ENCODE measurements at regions not wholly inside any gene's neighbourhood (a gene's known extent, or its start where the extent isn't known, plus 50 kb on each side); places are given as distances from the start of the nearest gene placed in this dataset.

GRCh38 chr12:92403210-92404175, 257.8 kb upstream of the BTG1 start:
- POLR2A ChIA-PET (ENCODE audit: partially characterized antibody) = interaction anchor here (0.6 to 16.5 kb wide), 38 partner anchors 8 to 1168 kb away, joined by 3 to 630 read pairs (median 4); partner anchors contain the start of gene BTG1
- peaks cover 0 to 7% of the 10 kb centered on the region in 2 donors for H3K36me3 Mint-ChIP-seq
- no peak overlapping the region for H3K4me3 ChIP-seq (ENCODE audit: low read length in 2 of 2)

DNA sequence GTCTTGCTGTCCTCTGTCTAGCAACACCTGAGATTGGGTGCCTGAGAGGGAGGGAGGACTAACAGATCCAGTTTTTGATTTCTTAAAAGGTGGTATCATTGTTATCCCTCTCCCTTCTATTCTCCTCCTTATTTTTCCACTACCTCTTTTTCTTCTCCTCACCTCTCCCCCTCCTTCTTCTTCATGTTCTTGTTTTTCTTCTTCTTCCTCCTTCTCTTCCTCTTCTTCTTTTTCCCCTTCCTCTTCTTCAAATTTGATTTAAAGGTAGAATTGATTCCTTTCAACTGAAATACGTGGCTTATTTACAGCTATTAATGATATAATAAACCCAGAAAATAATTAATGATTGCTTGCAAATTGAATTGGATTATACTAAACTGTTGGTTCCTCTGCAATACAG, 256.8 kb upstream of the BTG1 start:
- H3K36me3 Mint-ChIP-seq = peaks cover 0 to 5% of the 10 kb centered on the region in 2 donors
- peaks cover 0 to 5% (median 0%) of the 10 kb centered on the region in 8 donors for H3K9me3 Mint-ChIP-seq
- H3K9me3 ChIP-seq (ENCODE audit: control insufficient read depth in 1 of 2, low read length in 2 of 2) = no peaks in the 10 kb centered on the region
- peaks cover 85% of the 10 kb centered on the region for H3K4me1 ChIP-seq (ENCODE audit: insufficient read depth, low read length)
- peak overlapping the region; percentile 41 for H3K27ac ChIP-seq (ENCODE audit: low read depth, low read length)
- H3K4me1 Mint-ChIP-seq = peaks cover 73 to 95% (median 86%) of the 10 kb centered on the region in 4 donors
- no peaks in the 10 kb centered on the region for H3K36me3 ChIP-seq (ENCODE audit: insufficient read depth, low read length)
- H3K27me3 ChIP-seq (ENCODE audit: insufficient read depth, low read length) = no peaks in the 10 kb centered on the region
- ChIA-PET POLR2A (ENCODE audit: partially characterized antibody) (interaction anchor here (0.6 to 16.5 kb wide), 9 partner anchors 22 to 268 kb away, joined by 3 to 630 read pairs (median 7); partner anchors contain the start of gene BTG1), CTCF (ENCODE audit: partially characterized antibody) (interaction anchor here (1.3 to 1.8 kb wide), 2 partner anchors 39 to 194 kb away, joined by 6 read pairs; no protein-coding TSS in a partner anchor)
- DNase-seq = no peak
- H3K27me3 Mint-ChIP-seq = no peaks in the 10 kb centered on the region
- H3K27ac Mint-ChIP-seq = peak overlapping the region; percentile 90 to 99 (median 96)
- H3K4me3 ChIP-seq (ENCODE audit: low read length in 2 of 2) = no peak overlapping the region
- intact Hi-C loops (cut with micrococcal nuclease) = loop anchor here (5.0 kb wide), 2 partner anchors 155 to 370 kb away; no protein-coding TSS in a partner anchor
- H3K4me3 Mint-ChIP-seq = peak overlapping the region in 4 of 8 donors; percentile 2 to 75 (median 64)

More at GRCh38 chr12:92403210-92404175, 257.8 kb upstream of the BTG1 start:
- CTCF ChIA-PET (ENCODE audit: partially characterized antibody) = interaction anchor here (0.6 to 8.0 kb wide), 13 partner anchors 24 to 1021 kb away, joined by 3 to 91 read pairs (median 4); partner anchors contain the start of gene BTG1
- Histone ChIP-seq H3K27ac (ENCODE audit: low read depth, low read length) (peak overlapping the region; percentile 68), H3K4me1 (ENCODE audit: insufficient read depth, low read length) (peaks cover 85% of the 10 kb centered on the region), H3K9me3 (ENCODE audit: control insufficient read depth in 1 of 2, low read length in 2 of 2) (no peaks in the 10 kb centered on the region), H3K36me3 (ENCODE audit: insufficient read depth, low read length) (no peaks in the 10 kb centered on the region), H3K27me3 (ENCODE audit: insufficient read depth, low read length) (no peaks in the 10 kb centered on the region)
- Mint-ChIP-seq H3K27me3 (no peaks in the 10 kb centered on the region), H3K4me3 (peak overlapping the region; percentile 26 to 83 (median 68)), H3K27ac (peak overlapping the region; percentile 86 to 99 (median 96)), H3K9me3 (peaks cover 0 to 8% (median 5%) of the 10 kb centered on the region in 8 donors), H3K4me1 (peaks cover 74 to 95% (median 86%) of the 10 kb centered on the region in 4 donors)
- DNase-seq = peak; percentile 74 to 86 (median 81)
- intact Hi-C loops (cut with micrococcal nuclease) = loop anchor here (1.0 to 5.0 kb wide), 5 partner anchors 43 to 371 kb away; no protein-coding TSS in a partner anchor

GRCh38 chr12:92400006-92400405, 254.4 kb upstream of the BTG1 start:
- Histone ChIP-seq H3K9me3 (ENCODE audit: control insufficient read depth in 1 of 2, low read length in 2 of 2) (no peaks in the 10 kb centered on the region), H3K4me3 (ENCODE audit: low read length in 2 of 2) (no peak overlapping the region), H3K4me1 (ENCODE audit: insufficient read depth, low read length) (peaks cover 100% of the 10 kb centered on the region), H3K36me3 (ENCODE audit: insufficient read depth, low read length) (no peaks in the 10 kb centered on the region), H3K27ac (ENCODE audit: low read depth, low read length) (peak overlapping the region; percentile 72), H3K27me3 (ENCODE audit: insufficient read depth, low read length) (no peaks in the 10 kb centered on the region)
- Mint-ChIP-seq H3K4me1 (peaks cover 85 to 100% (median 96%) of the 10 kb centered on the region in 4 donors), H3K27ac (peak overlapping the region; percentile 93 to 98 (median 97)), H3K27me3 (no peaks in the 10 kb centered on the region), H3K9me3 (peaks cover 0 to 12% (median 3%) of the 10 kb centered on the region in 8 donors), H3K4me3 (peak overlapping the region in 7 of 8 donors; percentile 51 to 81 (median 75)), H3K36me3 (peaks cover 6 to 8% of the 10 kb centered on the region in 2 donors)
- DNase-seq = no peak
- intact Hi-C loops (cut with micrococcal nuclease) = loop anchor here (5.0 kb wide), 2 partner anchors 157 to 368 kb away; no protein-coding TSS in a partner anchor
- ChIA-PET CTCF (ENCODE audit: partially characterized antibody) (interaction anchor here (1.3 to 3.3 kb wide), 2 partner anchors 255 to 409 kb away, joined by 3 to 14 read pairs; partner anchors contain the start of gene BTG1), POLR2A (ENCODE audit: partially characterized antibody) (interaction anchor here (1.5 to 16.5 kb wide), 4 partner anchors 14 to 255 kb away, joined by 4 to 630 read pairs (median 13); partner anchors contain the start of gene BTG1)

DNA sequence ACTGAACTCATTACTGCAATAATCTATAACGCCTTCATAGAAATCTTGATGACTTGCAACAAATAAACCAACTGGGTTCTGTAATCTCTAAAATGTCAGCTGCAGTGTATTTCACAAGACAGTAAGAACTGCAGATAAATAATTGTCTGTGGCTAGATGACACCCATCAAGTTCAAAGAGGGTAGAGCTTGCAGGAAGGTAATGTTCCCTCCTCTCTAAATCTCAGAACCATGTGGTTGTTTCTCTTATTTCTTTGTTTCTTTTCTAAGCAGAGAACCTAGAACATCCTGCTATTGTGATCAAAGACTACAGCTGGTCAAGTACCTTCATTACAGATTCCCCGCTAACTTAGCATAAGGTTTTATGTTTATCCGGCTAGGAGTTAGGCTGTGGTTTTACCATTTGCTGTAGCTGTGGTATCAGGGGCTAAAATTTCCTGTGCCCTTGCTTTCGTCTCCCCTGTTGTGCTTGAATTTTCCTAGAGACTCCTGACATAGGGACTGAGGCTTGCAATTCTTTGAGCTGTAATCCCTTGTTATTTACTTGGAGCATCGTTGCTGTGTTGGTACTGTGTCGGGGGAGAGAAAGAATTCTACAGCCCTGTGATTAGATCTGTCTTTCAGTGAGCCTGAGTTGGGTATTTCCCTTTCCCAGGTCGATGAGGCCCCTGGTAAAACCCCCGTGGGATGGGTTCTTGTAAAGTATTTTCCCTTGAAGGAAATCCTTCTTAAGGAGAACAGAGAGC, 253.1 kb upstream of the BTG1 start:
- Histone ChIP-seq H3K27ac (ENCODE audit: low read depth, low read length) (peak overlapping the region; percentile 72), H3K9me3 (ENCODE audit: control insufficient read depth in 1 of 2, low read length in 2 of 2) (no peaks in the 10 kb centered on the region), H3K4me3 (ENCODE audit: low read length in 2 of 2) (peak overlapping the region in 1 of 2 donors; percentile 21), H3K27me3 (ENCODE audit: insufficient read depth, low read length) (no peaks in the 10 kb centered on the region), H3K36me3 (ENCODE audit: insufficient read depth, low read length) (no peaks in the 10 kb centered on the region), H3K4me1 (ENCODE audit: insufficient read depth, low read length) (peaks cover 100% of the 10 kb centered on the region)
- Mint-ChIP-seq H3K27ac (peak overlapping the region; percentile 93 to 98 (median 97)), H3K4me3 (peak overlapping the region; percentile 28 to 81 (median 72)), H3K36me3 (peaks cover 14% of the 10 kb centered on the region in 2 donors), H3K9me3 (peaks cover 0 to 24% (median 12%) of the 10 kb centered on the region in 8 donors), H3K27me3 (no peaks in the 10 kb centered on the region), H3K4me1 (peaks cover 86 to 100% (median 95%) of the 10 kb centered on the region in 4 donors)
- peak; percentile 53 to 83 (median 78) for DNase-seq
- CTCF ChIA-PET (ENCODE audit: partially characterized antibody) = interaction anchor here (1.0 to 3.3 kb wide), 7 partner anchors 9 to 254 kb away, joined by 3 to 14 read pairs (median 6); partner anchors contain the start of gene BTG1
- POLR2A ChIA-PET (ENCODE audit: partially characterized antibody) = interaction anchor here (0.7 to 16.5 kb wide), 34 partner anchors 9 to 522 kb away, joined by 3 to 630 read pairs (median 6); partner anchors contain the start of gene BTG1
- intact Hi-C loops (cut with micrococcal nuclease) = loop anchor here (2.0 kb wide), 6 partner anchors 36 to 522 kb away; no protein-coding TSS in a partner anchor

DNA sequence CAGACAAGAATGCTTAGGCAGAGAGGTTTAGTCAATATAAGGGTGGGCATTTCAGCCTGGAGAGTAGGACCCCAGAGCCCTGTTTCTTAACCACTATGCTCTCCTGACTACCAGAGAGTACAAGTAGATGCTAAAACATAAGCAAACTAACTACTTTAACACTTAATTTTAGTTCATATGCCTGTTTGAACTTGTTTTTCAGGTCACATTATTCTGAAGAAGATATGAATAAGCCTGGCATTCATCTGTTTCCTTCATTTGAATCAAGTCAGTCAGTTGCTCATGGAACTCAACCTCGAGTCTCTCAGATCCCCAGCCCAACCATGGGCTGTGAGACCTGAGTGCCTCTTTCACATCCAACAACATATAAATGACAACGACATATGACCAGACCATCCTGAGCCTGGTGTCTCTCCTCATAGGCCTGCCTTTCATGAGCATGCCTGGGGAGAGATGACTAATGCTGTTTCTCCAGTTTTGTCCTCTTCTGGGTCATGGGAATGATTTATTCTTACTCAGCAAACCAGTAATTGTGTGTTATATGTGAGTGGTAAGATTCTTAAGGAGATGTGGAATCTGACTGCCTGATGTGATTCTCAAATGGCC, 251.1 kb upstream of the BTG1 start:
- H3K4me3 ChIP-seq (ENCODE audit: low read length in 2 of 2) = no peak overlapping the region
- CTCF ChIA-PET (ENCODE audit: partially characterized antibody) = interaction anchor here (3.3 kb wide), 1 partner anchor 252 kb away, joined by 14 read pairs; the partner anchor contains the start of gene BTG1
- no peaks in the 10 kb centered on the region for H3K27me3 ChIP-seq (ENCODE audit: insufficient read depth, low read length)
- H3K9me3 ChIP-seq (ENCODE audit: control insufficient read depth in 1 of 2, low read length in 2 of 2) = no peaks in the 10 kb centered on the region
- peaks cover 93% of the 10 kb centered on the region for H3K4me1 ChIP-seq (ENCODE audit: insufficient read depth, low read length)
- peak overlapping the region; percentile 72 for H3K27ac ChIP-seq (ENCODE audit: low read depth, low read length)
- Mint-ChIP-seq H3K9me3 (peaks cover 0 to 33% (median 23%) of the 10 kb centered on the region in 8 donors), H3K4me3 (peak overlapping the region in 6 of 8 donors; percentile 19 to 81 (median 57)), H3K27me3 (no peaks in the 10 kb centered on the region), H3K27ac (peak overlapping the region; percentile 93 to 98 (median 97)), H3K36me3 (peaks cover 19 to 21% of the 10 kb centered on the region in 2 donors), H3K4me1 (peaks cover 74 to 100% (median 89%) of the 10 kb centered on the region in 4 donors)
- no peaks in the 10 kb centered on the region for H3K36me3 ChIP-seq (ENCODE audit: insufficient read depth, low read length)
- POLR2A ChIA-PET (ENCODE audit: partially characterized antibody) = interaction anchor here (1.6 to 16.5 kb wide), 2 partner anchors 173 to 252 kb away, joined by 3 to 630 read pairs; partner anchors contain the start of gene BTG1
- intact Hi-C loops (cut with micrococcal nuclease) = no loop called here
- DNase-seq = no peak

DNA sequence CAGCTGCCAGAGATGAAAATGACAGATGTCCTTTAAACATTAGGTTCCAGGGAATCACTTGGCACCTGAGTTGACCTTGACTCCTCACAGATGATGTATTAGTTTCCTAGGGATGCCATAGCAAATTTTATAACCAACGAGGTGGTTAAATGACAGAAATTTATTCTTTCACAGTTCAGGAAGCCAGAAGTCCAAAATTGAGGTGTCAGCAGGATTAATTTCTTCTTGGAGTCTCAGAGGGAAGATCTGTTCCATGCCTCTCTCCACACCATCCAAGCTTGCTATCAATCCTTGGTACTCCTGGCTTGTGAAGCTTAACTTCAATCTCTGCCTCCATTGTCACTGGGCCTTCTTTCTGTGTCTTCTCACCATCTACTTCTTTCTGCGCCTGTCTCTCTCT, 249.7 kb upstream of the BTG1 start:
- Mint-ChIP-seq H3K4me3 (peak overlapping the region in 3 of 8 donors; percentile 51 to 66 (median 52)), H3K27me3 (no peaks in the 10 kb centered on the region), H3K27ac (peak overlapping the region; percentile 13 to 98 (median 93)), H3K9me3 (peaks cover 0 to 33% (median 23%) of the 10 kb centered on the region in 8 donors), H3K4me1 (peaks cover 69 to 94% (median 83%) of the 10 kb centered on the region in 4 donors), H3K36me3 (peaks cover 19 to 21% of the 10 kb centered on the region in 2 donors)
- intact Hi-C loops (cut with micrococcal nuclease) = no loop called here
- ChIA-PET CTCF (ENCODE audit: partially characterized antibody) (no interaction called here), POLR2A (ENCODE audit: partially characterized antibody) (interaction anchor here (1.2 to 16.5 kb wide), 3 partner anchors 9 to 250 kb away, joined by 5 to 630 read pairs (median 10); partner anchors contain the start of gene BTG1)
- Histone ChIP-seq H3K9me3 (ENCODE audit: control insufficient read depth in 1 of 2, low read length in 2 of 2) (no peaks in the 10 kb centered on the region), H3K4me3 (ENCODE audit: low read length in 2 of 2) (no peak overlapping the region), H3K36me3 (ENCODE audit: insufficient read depth, low read length) (no peaks in the 10 kb centered on the region), H3K27me3 (ENCODE audit: insufficient read depth, low read length) (no peaks in the 10 kb centered on the region), H3K27ac (ENCODE audit: low read depth, low read length) (no peak overlapping the region), H3K4me1 (ENCODE audit: insufficient read depth, low read length) (peaks cover 82% of the 10 kb centered on the region)
- no peak for DNase-seq
